Osteocyte (in vitro differentiated cells): ENCODE measurements at regions not wholly inside any gene's neighbourhood (a gene's known extent, or its start where the extent isn't known, plus 50 kb on each side); places are given as distances from the start of the nearest gene placed in this dataset.

Experiments used
- DNase-seq: peaks from one replicate; pipeline ENCODE4 v3.0.0; 2021; ENCODE audit warnings: mixed read lengths; ENCODE audit not compliant: unreplicated experiment; ENCODE audit errors: extremely low spot score
- H3K27ac Mint-ChIP-seq: one replicate; pipeline ENCODE4 v1.8.0; 2021; ENCODE audit warnings: mild to moderate bottlenecking, mixed read lengths; ENCODE audit not compliant: unreplicated experiment
- H3K27me3 Mint-ChIP-seq: one replicate; pipeline ENCODE4 v1.8.0; 2021; ENCODE audit warnings: mixed read lengths; ENCODE audit not compliant: unreplicated experiment
- H3K36me3 Mint-ChIP-seq: one replicate; pipeline ENCODE4 v1.8.0; 2021; ENCODE audit warnings: mixed read lengths; ENCODE audit not compliant: unreplicated experiment
- H3K4me1 Mint-ChIP-seq: one replicate; pipeline ENCODE4 v1.8.0; 2021; ENCODE audit warnings: mixed read lengths; ENCODE audit not compliant: unreplicated experiment
- H3K4me3 Mint-ChIP-seq: one replicate; pipeline ENCODE4 v1.8.0; 2021; ENCODE audit warnings: mild to moderate bottlenecking, moderate library complexity, mixed read lengths; ENCODE audit not compliant: unreplicated experiment
- H3K9me3 Mint-ChIP-seq: one replicate; pipeline ENCODE4 v1.8.0; 2021; ENCODE audit warnings: mixed read lengths; ENCODE audit not compliant: unreplicated experiment
- TF ChIP-seq, protein P1 (sequence below): fragments of 200-600 bp; sonication (generic); IDR thresholded peaks from 2 replicates; pipeline ENCODE4 v1.5.0; 2021; ENCODE audit warnings: antibody characterized with exemption, mild to moderate bottlenecking, moderate library complexity

DNA sequence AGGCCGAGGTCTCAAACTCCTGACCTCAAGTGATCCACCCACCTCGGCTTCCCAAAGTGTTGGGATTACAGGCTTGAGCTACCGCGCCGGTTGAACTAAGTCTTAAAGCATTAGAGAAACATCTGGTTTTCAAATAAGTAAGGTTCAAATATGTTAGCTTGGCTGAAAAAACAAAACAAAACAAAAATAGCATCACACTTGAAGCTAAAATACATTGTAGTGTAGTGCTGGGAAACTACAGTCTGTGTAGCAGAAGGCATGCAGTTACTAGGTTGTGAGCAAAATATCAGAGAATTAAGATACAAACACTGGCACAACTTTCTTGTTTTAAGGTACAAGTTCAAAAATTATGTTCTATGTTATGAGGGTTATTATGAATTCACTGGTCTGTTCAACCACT lies 224.8 kb upstream of the CHORDC1 start:
- Mint-ChIP-seq H3K27ac (no peak overlapping the region), H3K27me3 (peaks cover 2% of the 10 kb centered on the region), H3K4me1 (no peaks in the 10 kb centered on the region), H3K36me3 (no peaks in the 10 kb centered on the region), H3K4me3 (no peak overlapping the region), H3K9me3 (no peaks in the 10 kb centered on the region)
- no peak for DNase-seq
- TF ChIP-seq, protein P1, sequence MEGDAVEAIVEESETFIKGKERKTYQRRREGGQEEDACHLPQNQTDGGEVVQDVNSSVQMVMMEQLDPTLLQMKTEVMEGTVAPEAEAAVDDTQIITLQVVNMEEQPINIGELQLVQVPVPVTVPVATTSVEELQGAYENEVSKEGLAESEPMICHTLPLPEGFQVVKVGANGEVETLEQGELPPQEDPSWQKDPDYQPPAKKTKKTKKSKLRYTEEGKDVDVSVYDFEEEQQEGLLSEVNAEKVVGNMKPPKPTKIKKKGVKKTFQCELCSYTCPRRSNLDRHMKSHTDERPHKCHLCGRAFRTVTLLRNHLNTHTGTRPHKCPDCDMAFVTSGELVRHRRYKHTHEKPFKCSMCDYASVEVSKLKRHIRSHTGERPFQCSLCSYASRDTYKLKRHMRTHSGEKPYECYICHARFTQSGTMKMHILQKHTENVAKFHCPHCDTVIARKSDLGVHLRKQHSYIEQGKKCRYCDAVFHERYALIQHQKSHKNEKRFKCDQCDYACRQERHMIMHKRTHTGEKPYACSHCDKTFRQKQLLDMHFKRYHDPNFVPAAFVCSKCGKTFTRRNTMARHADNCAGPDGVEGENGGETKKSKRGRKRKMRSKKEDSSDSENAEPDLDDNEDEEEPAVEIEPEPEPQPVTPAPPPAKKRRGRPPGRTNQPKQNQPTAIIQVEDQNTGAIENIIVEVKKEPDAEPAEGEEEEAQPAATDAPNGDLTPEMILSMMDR, result no peak

DNA sequence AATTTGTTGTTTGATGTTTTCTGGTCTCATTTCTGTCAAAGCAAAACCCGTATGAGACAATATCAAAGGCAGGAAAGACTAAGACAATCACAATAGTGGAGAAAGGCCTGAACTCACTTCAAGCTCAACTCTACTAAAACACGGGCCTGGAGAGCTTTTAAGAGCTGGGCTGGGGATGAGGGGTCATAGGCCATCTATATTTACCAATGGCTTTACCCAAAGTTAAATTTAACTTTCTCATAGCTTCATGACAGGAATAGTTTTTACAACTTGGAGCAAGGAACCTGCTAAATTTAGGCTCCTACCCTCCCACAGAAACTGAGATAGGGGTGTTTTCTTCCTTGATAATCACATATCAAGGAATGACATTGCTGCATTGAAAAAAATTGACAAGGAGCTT lies 223.4 kb upstream of the CHORDC1 start:
- Mint-ChIP-seq H3K9me3 (no peaks in the 10 kb centered on the region), H3K4me1 (no peaks in the 10 kb centered on the region), H3K36me3 (no peaks in the 10 kb centered on the region), H3K27ac (no peak overlapping the region), H3K4me3 (no peak overlapping the region), H3K27me3 (peaks cover 2% of the 10 kb centered on the region)
- no peak for DNase-seq
- TF ChIP-seq, protein P1, result no peak

DNA sequence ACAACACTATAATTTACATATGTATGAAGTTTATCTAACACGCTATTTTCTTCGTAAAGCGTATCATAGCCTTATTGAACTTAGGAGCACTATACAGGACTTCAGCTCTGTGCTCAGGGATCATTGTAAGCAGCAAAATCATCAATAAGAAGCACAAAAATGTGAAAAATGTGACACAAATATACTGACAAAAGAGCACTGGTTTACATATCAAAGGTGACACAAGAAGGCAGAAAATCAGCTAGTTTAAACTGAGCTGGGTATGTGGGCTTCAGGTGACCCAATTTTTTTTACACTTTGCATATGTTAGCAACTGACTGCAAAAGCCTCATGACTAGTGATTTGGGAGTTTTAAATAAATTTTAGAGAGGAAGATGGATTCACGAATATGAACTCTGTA lies 215.2 kb upstream of the CHORDC1 start:
- no peak overlapping the region for H3K27ac Mint-ChIP-seq
- TF ChIP-seq, protein P1, result no peak

DNA sequence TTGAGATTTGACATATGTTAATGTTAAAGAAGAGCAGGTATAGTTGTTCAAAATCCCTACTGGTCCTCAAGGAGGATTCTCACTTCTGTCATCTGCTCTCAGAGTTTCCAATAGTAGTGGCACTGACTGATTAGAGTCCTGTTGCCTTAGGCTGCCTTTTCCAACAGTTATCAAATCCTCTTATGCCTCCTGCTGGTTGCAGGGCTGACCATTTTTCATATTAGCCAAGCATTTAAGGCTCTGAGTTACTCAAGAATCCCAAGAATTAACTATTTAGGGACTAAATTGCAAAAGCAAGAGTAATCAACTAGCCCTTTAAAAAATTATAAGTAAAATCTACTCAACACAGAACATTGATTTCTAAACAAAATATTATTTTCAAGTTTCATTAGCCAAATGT lies 212.0 kb upstream of the CHORDC1 start:
- Mint-ChIP-seq H3K27ac (no peak overlapping the region), H3K9me3 (no peaks in the 10 kb centered on the region), H3K4me1 (no peaks in the 10 kb centered on the region), H3K4me3 (no peak overlapping the region), H3K27me3 (no peaks in the 10 kb centered on the region), H3K36me3 (no peaks in the 10 kb centered on the region)
- DNase-seq, result no peak
- TF ChIP-seq, protein P1, result peak; percentile 14

More for the DNA sequence above, 215.2 kb upstream of the CHORDC1 start:
- no peak for DNase-seq
- Mint-ChIP-seq H3K27me3 (no peaks in the 10 kb centered on the region), H3K4me1 (no peaks in the 10 kb centered on the region), H3K4me3 (no peak overlapping the region), H3K9me3 (no peaks in the 10 kb centered on the region), H3K36me3 (no peaks in the 10 kb centered on the region)

DNA sequence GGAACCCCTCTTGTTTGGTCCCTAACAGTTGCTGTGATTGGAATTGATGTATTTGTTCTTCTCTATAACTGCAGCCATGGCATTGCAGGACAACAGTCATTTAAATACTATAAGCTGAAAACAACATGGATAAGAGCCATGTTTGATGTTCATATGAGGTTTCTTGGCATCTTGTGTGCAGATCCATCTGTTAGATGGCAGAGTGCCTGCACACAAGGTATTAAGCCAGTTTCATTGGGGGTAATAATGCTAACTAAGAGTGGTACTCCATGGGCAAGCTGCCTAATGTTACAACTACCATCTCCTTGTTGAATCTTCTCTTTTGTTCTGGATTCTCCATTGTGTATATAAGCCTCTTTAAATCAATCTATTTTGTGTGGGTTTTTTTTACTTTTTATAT lies 206.0 kb upstream of the CHORDC1 start:
- TF ChIP-seq, protein P1, result no peak
- Mint-ChIP-seq H3K36me3 (no peaks in the 10 kb centered on the region), H3K27ac (no peak overlapping the region), H3K9me3 (no peaks in the 10 kb centered on the region), H3K4me3 (no peak overlapping the region), H3K4me1 (no peaks in the 10 kb centered on the region), H3K27me3 (no peaks in the 10 kb centered on the region)
- DNase-seq, result no peak
